ENCODE measurements at regions not wholly inside any gene's neighbourhood (a gene's known extent, or its start where the extent isn't known, plus 50 kb on each side); places are given as distances from the start of the nearest gene placed in this dataset.

- Histone ChIP-seq H3K9me3 (no peaks in the 10 kb centered on the region), H3K4me2 (no peak overlapping the region), H2AFZ (ENCODE audit: low read depth) (no peak overlapping the region), H3K4me1 (ENCODE audit: control insufficient read depth in 1 of 2, insufficient read depth in 2 of 2, low read depth in 1 of 2, low read length in 1 of 2) (no peaks in the 10 kb centered on the region), H3K79me2 (ENCODE audit: insufficient read depth) (no peaks in the 10 kb centered on the region), H3F3A (replicated peaks; ENCODE audit: insufficient read depth) (peaks cover 6% of the 10 kb centered on the region), H3K9ac (no peak overlapping the region), H3K27me3 (ENCODE audit: insufficient read depth) (no peaks in the 10 kb centered on the region), H3K9me2 (no peaks in the 10 kb centered on the region), H3K27ac (ENCODE audit: low read depth in 2 of 2, low read length in 1 of 2) (no peak overlapping the region), H4K20me1 (ENCODE audit: insufficient read depth) (no peaks in the 10 kb centered on the region), H3K4me3 (ENCODE audit: low read depth in 2 of 2, low read length in 1 of 2) (no peak overlapping the region), H3K36me3 (replicated peaks in 1 of 2; ENCODE audit: control insufficient read depth in 1 of 2, insufficient read depth in 2 of 2, low read length in 1 of 2) (no peaks in the 10 kb centered on the region)
- DNase-seq = no peak
- TF ChIP-seq REST (IDR thresholded peaks at IDR 0.05; ENCODE audit: low read depth, low read length) (no peak), FOSL2 (IDR thresholded peaks at IDR 0.05; ENCODE audit: borderline replicate concordance, low read depth) (no peak), IRF3 (IDR thresholded peaks at IDR 0.05; ENCODE audit: low read depth, low read length) (no peak), FOXM1 (IDR thresholded peaks at IDR 0.05; ENCODE audit: low read depth) (no peak), TEAD4 (IDR thresholded peaks at IDR 0.05; ENCODE audit: borderline replicate concordance, insufficient read depth) (no peak), TCF12 (IDR thresholded peaks at IDR 0.05) (no peak), FOXJ3 (CRISPR knock-in tag; IDR thresholded peaks at IDR 0.05) (no peak), ZBTB33 (IDR thresholded peaks at IDR 0.05; ENCODE audit: borderline replicate concordance, low read depth) (no peak), EZH2phosphoT487 (IDR thresholded peaks at IDR 0.05; ENCODE audit: borderline replicate concordance, low read depth) (no peak), RFX5 (IDR thresholded peaks at IDR 0.05; ENCODE audit: low read length) (no peak), USF1 (IDR thresholded peaks at IDR 0.05; ENCODE audit: borderline replicate concordance, low read depth) (no peak), JUND (IDR thresholded peaks at IDR 0.05) (no peak), SMC3 (IDR thresholded peaks at IDR 0.05; ENCODE audit: low read depth, low read length) (no peak), MXI1 (IDR thresholded peaks at IDR 0.05; ENCODE audit: low read depth, low read length) (no peak), CTCF (IDR thresholded peaks at IDR 0.05) (no peak), POLR2AphosphoS5 (IDR thresholded peaks at IDR 0.05; ENCODE audit: low read depth, low read length) (no peak), TAF1 (IDR thresholded peaks at IDR 0.05; ENCODE audit: borderline replicate concordance, low read depth, low read length) (no peak), RAD21 (IDR thresholded peaks at IDR 0.05; ENCODE audit: low read length) (no peak)
- ChIA-PET CTCF (no interaction called here), POLR2A (no interaction called here)
- 35% methylated on average over 5 of the region's 6 CpGs for WGBS (ENCODE audit: low lambda C conversion rate)
These were observed 229.1 kb downstream of the SETD4 start for GRCh38 chr21:35831230-35831629.

Data from SK-N-SH (cell line).